ENCODE measurements at regions not wholly inside any gene's neighbourhood (a gene's known extent, or its start where the extent isn't known, plus 50 kb on each side); places are given as distances from the start of the nearest gene placed in this dataset.

- no peak for TF ChIP-seq TARDBP (IDR thresholded peaks at IDR 0.05)
- no peak for TF ChIP-seq ARNT (IDR thresholded peaks at IDR 0.05)
- TF ChIP-seq SUZ12 (IDR thresholded peaks at IDR 0.05): no peak
Observed at GRCh38 chr5:2992806-2993205, 241.3 kb upstream of the IRX2 start.

Data from HEK293T (cell line).